ENCODE measurements at regions not wholly inside any gene's neighbourhood (a gene's known extent, or its start where the extent isn't known, plus 50 kb on each side); places are given as distances from the start of the nearest gene placed in this dataset.

DNA sequence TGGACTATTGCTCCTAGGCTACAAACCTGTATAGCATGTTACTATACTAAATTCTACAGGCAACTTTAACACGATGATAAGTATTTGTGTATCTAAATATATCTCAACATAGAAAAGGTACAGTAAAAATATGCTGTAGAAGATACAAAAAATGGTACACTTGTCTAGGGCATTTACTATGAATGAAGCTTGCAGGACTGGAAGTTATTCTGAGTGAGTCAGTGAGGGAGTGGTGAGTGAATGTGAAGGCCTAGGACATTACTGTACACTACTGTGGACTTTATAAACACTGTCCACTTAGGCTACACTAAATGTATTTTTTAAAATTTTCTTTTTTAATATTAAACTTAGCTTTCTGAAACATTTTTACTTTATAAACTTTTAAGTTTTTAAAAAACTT lies 140.5 kb upstream of the SGO1 start:
- H3K36me3 ChIP-seq (ENCODE audit: control insufficient read depth, insufficient read depth, low read length): no peaks in the 10 kb centered on the region
- no peak for DNase-seq (ENCODE audit: low read depth)
- H3K4me3 ChIP-seq (ENCODE audit: low read depth, low read length): no peak overlapping the region
- no peaks in the 10 kb centered on the region for H3K27me3 ChIP-seq (ENCODE audit: control insufficient read depth, insufficient read depth, low read length)
- TF ChIP-seq, protein P1, sequence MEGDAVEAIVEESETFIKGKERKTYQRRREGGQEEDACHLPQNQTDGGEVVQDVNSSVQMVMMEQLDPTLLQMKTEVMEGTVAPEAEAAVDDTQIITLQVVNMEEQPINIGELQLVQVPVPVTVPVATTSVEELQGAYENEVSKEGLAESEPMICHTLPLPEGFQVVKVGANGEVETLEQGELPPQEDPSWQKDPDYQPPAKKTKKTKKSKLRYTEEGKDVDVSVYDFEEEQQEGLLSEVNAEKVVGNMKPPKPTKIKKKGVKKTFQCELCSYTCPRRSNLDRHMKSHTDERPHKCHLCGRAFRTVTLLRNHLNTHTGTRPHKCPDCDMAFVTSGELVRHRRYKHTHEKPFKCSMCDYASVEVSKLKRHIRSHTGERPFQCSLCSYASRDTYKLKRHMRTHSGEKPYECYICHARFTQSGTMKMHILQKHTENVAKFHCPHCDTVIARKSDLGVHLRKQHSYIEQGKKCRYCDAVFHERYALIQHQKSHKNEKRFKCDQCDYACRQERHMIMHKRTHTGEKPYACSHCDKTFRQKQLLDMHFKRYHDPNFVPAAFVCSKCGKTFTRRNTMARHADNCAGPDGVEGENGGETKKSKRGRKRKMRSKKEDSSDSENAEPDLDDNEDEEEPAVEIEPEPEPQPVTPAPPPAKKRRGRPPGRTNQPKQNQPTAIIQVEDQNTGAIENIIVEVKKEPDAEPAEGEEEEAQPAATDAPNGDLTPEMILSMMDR (IDR thresholded peaks at IDR 0.05; ENCODE audit: insufficient read depth, low read length, poor library complexity, severe bottlenecking): no peak

DNA sequence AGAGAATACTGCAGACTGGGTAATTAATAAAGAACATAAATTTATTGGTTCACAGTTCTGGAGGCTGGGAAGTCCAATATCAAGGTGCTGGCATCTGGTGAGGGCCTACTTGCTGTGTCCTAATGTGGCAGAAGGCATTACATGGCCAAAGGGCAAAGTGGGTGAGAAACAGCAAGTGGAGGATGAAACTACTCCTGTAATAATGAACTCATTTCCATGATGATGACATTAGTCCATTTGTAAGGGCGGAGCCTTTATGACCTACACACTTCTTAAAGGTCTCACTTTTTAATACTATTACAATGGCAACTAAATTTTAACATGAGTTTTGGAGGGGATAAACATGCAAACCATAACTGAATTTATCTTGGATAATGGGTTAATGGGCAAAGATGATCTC lies 139.6 kb upstream of the SGO1 start:
- DNase-seq (ENCODE audit: low read depth): no peak
- H3K4me3 ChIP-seq (ENCODE audit: low read depth, low read length): no peak overlapping the region
- no peaks in the 10 kb centered on the region for H3K27me3 ChIP-seq (ENCODE audit: control insufficient read depth, insufficient read depth, low read length)
- no peaks in the 10 kb centered on the region for H3K36me3 ChIP-seq (ENCODE audit: control insufficient read depth, insufficient read depth, low read length)
- TF ChIP-seq, protein P1 (IDR thresholded peaks at IDR 0.05; ENCODE audit: insufficient read depth, low read length, poor library complexity, severe bottlenecking): no peak

DNA sequence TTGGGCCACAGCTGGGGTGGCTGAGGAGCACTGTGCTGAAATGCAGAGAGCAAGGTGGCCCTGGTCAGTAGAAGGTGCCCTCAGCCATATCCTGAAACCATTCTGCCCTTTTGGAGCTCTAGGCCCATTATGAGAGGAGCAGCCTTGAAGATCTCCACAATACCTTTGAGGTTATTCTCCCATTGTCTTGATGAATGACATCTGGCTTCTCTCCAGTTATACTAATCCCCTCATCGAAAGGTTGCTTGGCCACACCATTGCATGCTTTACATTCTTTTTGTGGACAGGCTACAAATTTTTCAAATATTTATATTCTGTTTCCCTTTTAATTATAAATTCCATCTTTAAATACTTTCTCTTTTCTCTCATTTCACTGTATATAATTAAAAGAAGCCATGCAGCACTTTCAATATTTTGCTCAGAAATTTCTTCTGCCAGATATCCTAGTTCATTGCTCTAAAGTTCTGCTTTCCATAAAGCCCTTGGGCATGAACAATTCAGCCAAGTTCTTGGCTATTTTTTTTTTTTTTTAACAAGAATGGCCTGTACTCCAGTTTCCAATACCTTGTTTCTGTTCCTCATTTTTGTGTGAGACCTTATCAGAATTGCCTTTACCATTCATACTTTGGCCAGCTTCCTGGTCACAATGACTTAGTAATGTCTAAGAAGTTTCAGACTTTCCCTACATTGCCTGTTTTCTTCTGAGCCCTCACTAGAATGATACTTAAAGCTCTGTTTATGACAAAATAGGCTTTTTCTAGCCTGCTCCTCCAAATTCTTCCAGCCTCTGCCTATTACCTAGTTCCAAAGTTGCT lies 138.9 kb upstream of the SGO1 start:
- TF ChIP-seq, protein P1 (IDR thresholded peaks at IDR 0.05; ENCODE audit: insufficient read depth, low read length, poor library complexity, severe bottlenecking): no peak
- Histone ChIP-seq H3K4me3 (ENCODE audit: low read depth, low read length) (no peak overlapping the region), H3K27me3 (ENCODE audit: control insufficient read depth, insufficient read depth, low read length) (no peaks in the 10 kb centered on the region), H3K36me3 (ENCODE audit: control insufficient read depth, insufficient read depth, low read length) (no peaks in the 10 kb centered on the region)
- DNase-seq (ENCODE audit: low read depth): no peak

DNA sequence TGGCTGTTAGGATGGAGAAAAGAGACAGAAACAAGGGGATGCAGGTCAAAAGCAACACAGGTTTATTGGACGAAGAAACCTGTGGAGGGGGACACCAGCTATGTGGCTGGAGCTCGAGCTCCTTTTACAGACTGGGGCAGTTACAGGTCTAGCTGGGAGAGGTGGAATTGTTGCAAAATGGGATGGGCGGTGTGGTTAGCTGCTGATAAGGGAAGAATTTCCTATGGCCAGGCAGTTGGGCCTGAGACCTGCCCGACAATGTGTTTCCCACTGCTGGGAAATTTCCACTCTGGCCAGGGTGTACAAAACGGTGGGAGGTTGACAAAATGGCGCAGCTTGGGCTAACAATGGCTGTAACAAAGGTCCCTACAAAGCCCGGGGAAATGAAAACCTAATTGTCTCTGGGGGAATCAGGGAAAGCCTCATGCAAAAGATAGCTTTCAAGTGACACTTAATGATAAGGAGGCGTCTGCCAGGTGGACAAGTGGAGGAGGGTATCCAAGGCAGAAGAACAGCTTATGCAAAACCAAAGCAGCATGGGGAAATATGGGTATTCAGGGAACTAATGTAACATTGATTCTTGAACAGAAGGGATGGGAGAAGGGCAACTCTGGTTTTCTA lies 137.4 kb upstream of the SGO1 start:
- Histone ChIP-seq H3K4me3 (ENCODE audit: low read depth, low read length) (no peak overlapping the region), H3K27me3 (ENCODE audit: control insufficient read depth, insufficient read depth, low read length) (no peaks in the 10 kb centered on the region), H3K36me3 (ENCODE audit: control insufficient read depth, insufficient read depth, low read length) (no peaks in the 10 kb centered on the region)
- DNase-seq (ENCODE audit: low read depth): no peak
- TF ChIP-seq, protein P1 (IDR thresholded peaks at IDR 0.05; ENCODE audit: insufficient read depth, low read length, poor library complexity, severe bottlenecking): no peak

DNA sequence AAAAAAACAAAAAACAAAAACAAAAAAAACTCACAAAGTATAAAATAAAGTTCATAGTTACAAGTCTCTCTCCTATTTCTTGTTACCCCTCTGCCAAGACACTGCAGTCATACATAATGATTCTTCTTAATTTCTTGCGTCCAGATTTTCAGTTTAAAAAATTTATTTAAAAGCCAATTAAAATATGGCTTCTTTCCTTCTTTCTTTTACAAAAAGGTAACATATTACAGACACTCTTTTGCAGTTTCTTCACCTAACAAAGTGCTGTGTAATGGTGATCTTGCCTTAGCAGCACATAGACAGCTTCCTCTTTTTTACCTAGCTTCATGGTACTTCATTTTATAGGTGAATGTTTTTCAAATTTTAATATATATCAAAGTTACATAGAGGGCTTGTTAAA lies 136.1 kb upstream of the SGO1 start:
- no peaks in the 10 kb centered on the region for H3K36me3 ChIP-seq (ENCODE audit: control insufficient read depth, insufficient read depth, low read length)
- TF ChIP-seq, protein P1 (IDR thresholded peaks at IDR 0.05; ENCODE audit: insufficient read depth, low read length, poor library complexity, severe bottlenecking): no peak
- H3K27me3 ChIP-seq (ENCODE audit: control insufficient read depth, insufficient read depth, low read length): no peaks in the 10 kb centered on the region
- DNase-seq (ENCODE audit: low read depth): no peak
- H3K4me3 ChIP-seq (ENCODE audit: low read depth, low read length): no peak overlapping the region
